Adrenal gland (tissue), 5 donors: ENCODE measurements at regions not wholly inside any gene's neighbourhood (a gene's known extent, or its start where the extent isn't known, plus 50 kb on each side); places are given as distances from the start of the nearest gene placed in this dataset.

Experiments
- POLR2A ChIP-seq, 2 donors: fragments of 450-650 bp; IDR thresholded peaks; one replicate each; pipeline ENCODE4 v1.6.1; 2017; ENCODE audit warnings: antibody characterized with exemption in 2 of 2, mild to moderate bottlenecking in 2 of 2, moderate library complexity in 1 of 2
- TF ChIP-seq, protein P1 (sequence below), 6 experiments: fragments of 450-650 bp in 4 of 6; fragments of 200-600 bp in 2 of 6; sonication (generic) in 1 of 6; IDR thresholded peaks; 1 replicate in 5 of 6; 2 replicates in 1 of 6; pipeline versions ENCODE4 v1.5.1 to v1.8.0; 2016 to 2021; ENCODE audit warnings: antibody characterized with exemption in 6 of 6, mild to moderate bottlenecking in 2 of 6, moderate library complexity in 1 of 6
- donor health status: DM: no; HTN: no; CAD: no.

DNA sequence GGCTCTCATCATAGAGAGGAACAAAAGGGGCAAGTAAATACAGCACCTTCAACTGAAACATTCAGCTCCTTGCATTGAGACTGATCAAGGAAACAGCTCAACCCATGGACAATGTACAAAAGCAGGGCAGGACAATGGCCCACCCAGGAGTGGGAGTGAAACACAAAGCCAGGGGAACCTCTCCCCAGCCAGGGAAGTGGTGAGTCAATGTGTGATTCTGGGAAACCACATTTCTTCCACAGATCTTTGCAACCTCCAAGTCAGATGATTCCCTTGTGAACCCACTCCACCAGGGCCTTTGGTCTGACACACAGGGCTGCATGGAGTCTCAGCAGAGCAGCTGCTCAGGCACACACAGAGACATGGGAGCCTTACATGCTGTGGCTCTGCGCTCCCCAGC lies 294.5 kb downstream of the NR4A2 start:
- TF ChIP-seq, protein P1, sequence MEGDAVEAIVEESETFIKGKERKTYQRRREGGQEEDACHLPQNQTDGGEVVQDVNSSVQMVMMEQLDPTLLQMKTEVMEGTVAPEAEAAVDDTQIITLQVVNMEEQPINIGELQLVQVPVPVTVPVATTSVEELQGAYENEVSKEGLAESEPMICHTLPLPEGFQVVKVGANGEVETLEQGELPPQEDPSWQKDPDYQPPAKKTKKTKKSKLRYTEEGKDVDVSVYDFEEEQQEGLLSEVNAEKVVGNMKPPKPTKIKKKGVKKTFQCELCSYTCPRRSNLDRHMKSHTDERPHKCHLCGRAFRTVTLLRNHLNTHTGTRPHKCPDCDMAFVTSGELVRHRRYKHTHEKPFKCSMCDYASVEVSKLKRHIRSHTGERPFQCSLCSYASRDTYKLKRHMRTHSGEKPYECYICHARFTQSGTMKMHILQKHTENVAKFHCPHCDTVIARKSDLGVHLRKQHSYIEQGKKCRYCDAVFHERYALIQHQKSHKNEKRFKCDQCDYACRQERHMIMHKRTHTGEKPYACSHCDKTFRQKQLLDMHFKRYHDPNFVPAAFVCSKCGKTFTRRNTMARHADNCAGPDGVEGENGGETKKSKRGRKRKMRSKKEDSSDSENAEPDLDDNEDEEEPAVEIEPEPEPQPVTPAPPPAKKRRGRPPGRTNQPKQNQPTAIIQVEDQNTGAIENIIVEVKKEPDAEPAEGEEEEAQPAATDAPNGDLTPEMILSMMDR (IDR thresholded peaks at IDR 0.05): no peak
- no peak for TF ChIP-seq POLR2A (IDR thresholded peaks at IDR 0.05)
